Progenitor cell of endocrine pancreas (in vitro differentiated cells): ENCODE measurements at regions not wholly inside any gene's neighbourhood (a gene's known extent, or its start where the extent isn't known, plus 50 kb on each side); places are given as distances from the start of the nearest gene placed in this dataset.

Experiments used
- DNase-seq: peaks from one replicate; pipeline ENCODE4 v3.0.0; 2021; ENCODE audit warnings: low spot score; ENCODE audit not compliant: unreplicated experiment
- H3K27ac Mint-ChIP-seq: 2 replicates; pipeline ENCODE4 v1.8.0; 2021; ENCODE audit warnings: mild to moderate bottlenecking, moderate library complexity, mixed read lengths
- H3K27me3 Mint-ChIP-seq: 2 replicates; pipeline ENCODE4 v1.8.0; 2021; ENCODE audit warnings: mixed read lengths
- H3K36me3 Mint-ChIP-seq: 2 replicates; pipeline ENCODE4 v1.8.0; 2022; ENCODE audit warnings: mixed read lengths; ENCODE audit not compliant: insufficient read depth
- H3K4me1 Mint-ChIP-seq: 2 replicates; pipeline ENCODE4 v1.8.0; 2021; ENCODE audit warnings: low read depth, mixed read lengths
- H3K4me3 Mint-ChIP-seq: 2 replicates; pipeline ENCODE4 v1.8.0; 2021; ENCODE audit warnings: low read depth, mild to moderate bottlenecking, moderate library complexity, mixed read lengths
- H3K9me3 Mint-ChIP-seq: 2 replicates; pipeline ENCODE4 v1.8.0; 2021; ENCODE audit warnings: low read depth, mixed read lengths
- CTCF ChIP-seq: fragments of 200-600 bp; sonication (generic); IDR thresholded peaks from one replicate; pipeline ENCODE4 v1.5.0; 2021; ENCODE audit warnings: antibody characterized with exemption, mild to moderate bottlenecking; ENCODE audit not compliant: unreplicated experiment

GRCh38 chr17:34113089-34113488 lies 142.0 kb upstream of the CCL2 start:
- no peak overlapping the region for H3K4me3 Mint-ChIP-seq
- H3K36me3 Mint-ChIP-seq, result no peaks in the 10 kb centered on the region
- H3K9me3 Mint-ChIP-seq, result no peaks in the 10 kb centered on the region
- no peak overlapping the region for H3K27ac Mint-ChIP-seq
- TF ChIP-seq CTCF, result no peak
- H3K27me3 Mint-ChIP-seq, result peaks cover 7% of the 10 kb centered on the region
- H3K4me1 Mint-ChIP-seq, result no peaks in the 10 kb centered on the region
- no peak for DNase-seq

- Mint-ChIP-seq H3K36me3 (no peaks in the 10 kb centered on the region), H3K4me3 (no peak overlapping the region), H3K27ac (no peak overlapping the region), H3K9me3 (no peaks in the 10 kb centered on the region), H3K4me1 (no peaks in the 10 kb centered on the region), H3K27me3 (peaks cover 10% of the 10 kb centered on the region)
- DNase-seq, result no peak
- no peak for TF ChIP-seq CTCF
These were observed 140.9 kb upstream of the CCL2 start for GRCh38 chr17:34114174-34114573.

- H3K4me1 Mint-ChIP-seq, result no peaks in the 10 kb centered on the region
- H3K27ac Mint-ChIP-seq, result no peak overlapping the region
- peaks cover 14% of the 10 kb centered on the region for H3K27me3 Mint-ChIP-seq
- H3K4me3 Mint-ChIP-seq, result no peak overlapping the region
- H3K36me3 Mint-ChIP-seq, result no peaks in the 10 kb centered on the region
- no peak for TF ChIP-seq CTCF
- no peaks in the 10 kb centered on the region for H3K9me3 Mint-ChIP-seq
- no peak for DNase-seq
These were observed 138.8 kb upstream of the CCL2 start for GRCh38 chr17:34116306-34116705.

- Mint-ChIP-seq H3K27ac (no peak overlapping the region), H3K9me3 (no peaks in the 10 kb centered on the region), H3K27me3 (peaks cover 14% of the 10 kb centered on the region), H3K4me3 (no peak overlapping the region), H3K4me1 (peaks cover 1% of the 10 kb centered on the region), H3K36me3 (no peaks in the 10 kb centered on the region)
- TF ChIP-seq CTCF, result no peak
- DNase-seq, result no peak
These were observed 137.8 kb upstream of the CCL2 start for GRCh38 chr17:34117332-34117731.

- Mint-ChIP-seq H3K4me3 (no peak overlapping the region), H3K27ac (no peak overlapping the region), H3K9me3 (no peaks in the 10 kb centered on the region), H3K27me3 (peaks cover 12% of the 10 kb centered on the region), H3K4me1 (peaks cover 6% of the 10 kb centered on the region), H3K36me3 (no peaks in the 10 kb centered on the region)
- DNase-seq, result no peak
- no peak for TF ChIP-seq CTCF
These were observed 137.3 kb upstream of the CCL2 start for GRCh38 chr17:34117811-34118210.

GRCh38 chr17:34118564-34118963 lies 136.5 kb upstream of the CCL2 start:
- Mint-ChIP-seq H3K4me1 (peaks cover 6% of the 10 kb centered on the region), H3K36me3 (no peaks in the 10 kb centered on the region), H3K4me3 (no peak overlapping the region), H3K9me3 (no peaks in the 10 kb centered on the region), H3K27me3 (peaks cover 10% of the 10 kb centered on the region), H3K27ac (no peak overlapping the region)
- TF ChIP-seq CTCF, result no peak
- no peak for DNase-seq
